NCI-H146 (cell line): ENCODE measurements at regions not wholly inside any gene's neighbourhood (a gene's known extent, or its start where the extent isn't known, plus 50 kb on each side); places are given as distances from the start of the nearest gene placed in this dataset.

ENCODE experiments used
- DNase-seq: peaks from one replicate; lab custom pipeline; 2025; lab: John Stamatoyannopoulos, UW

DNA sequence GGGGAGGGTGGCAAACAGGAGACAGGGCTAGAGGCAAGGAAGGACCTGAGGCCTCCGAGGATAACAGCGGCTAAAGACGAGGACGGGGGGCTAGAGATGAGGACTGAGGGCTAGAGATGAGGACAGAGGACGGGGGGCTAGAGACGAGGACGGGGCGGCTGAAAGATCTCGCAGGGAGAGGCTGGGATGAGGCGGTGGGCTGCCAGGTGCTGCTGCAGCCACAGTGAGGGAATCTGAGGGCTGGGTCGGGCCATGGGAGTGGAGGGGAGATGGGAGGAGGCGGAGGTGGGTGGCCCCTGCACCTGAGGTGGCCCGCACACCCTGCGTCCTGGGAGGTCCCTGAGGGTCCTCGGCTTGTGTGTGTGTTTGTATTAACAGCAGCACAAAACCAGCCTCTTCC is 350.2 kb upstream of the SALL3 start:
- no peak for DNase-seq

GRCh38 chr18:78630356-78630755 is 349.3 kb upstream of the SALL3 start:
- DNase-seq = no peak

DNA sequence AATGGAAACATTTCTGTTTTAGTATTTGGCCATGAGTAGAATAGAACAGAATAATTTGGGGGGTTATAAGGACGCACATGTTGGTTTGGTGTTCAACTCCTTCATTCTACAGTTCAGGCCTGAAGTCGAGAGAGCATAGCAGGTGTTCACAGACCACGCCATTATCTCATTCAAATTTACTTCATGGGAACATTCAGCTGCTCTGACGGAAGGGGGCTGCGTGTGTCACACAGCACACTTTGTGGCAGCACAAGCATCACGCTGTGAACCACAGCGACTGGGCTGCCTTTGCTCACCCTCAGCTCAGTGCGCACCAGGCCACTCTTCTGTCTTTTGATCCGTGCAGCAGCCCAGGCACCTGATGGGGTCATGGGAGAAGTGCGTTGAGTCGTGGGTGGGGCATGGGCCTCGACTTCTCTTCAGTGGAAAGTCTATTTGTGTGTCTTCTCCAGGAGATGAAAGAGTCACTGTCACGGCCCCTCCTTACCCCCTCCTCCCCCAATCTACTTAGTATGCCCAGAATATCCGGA is 348.6 kb upstream of the SALL3 start:
- DNase-seq = no peak

DNA sequence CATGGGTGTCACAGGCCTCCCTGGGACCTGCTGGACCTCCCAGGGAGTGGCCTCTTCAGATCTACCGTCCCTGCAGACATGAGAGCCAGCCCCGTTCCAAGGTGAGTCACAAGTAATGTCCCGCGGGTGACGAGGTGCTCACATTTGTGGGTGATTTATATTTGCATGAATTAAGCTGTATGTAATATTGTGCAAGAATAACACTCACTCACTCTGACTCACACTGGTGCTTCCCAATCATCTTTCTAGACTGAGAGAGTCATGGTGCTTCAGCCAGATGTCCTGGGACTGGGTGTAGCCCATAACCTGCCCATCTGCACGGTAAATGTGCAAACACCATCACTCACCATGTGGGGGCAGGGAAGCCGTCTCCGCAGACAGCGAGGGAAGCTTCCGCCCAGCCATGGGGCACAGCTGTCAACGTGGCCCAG is 347.5 kb upstream of the SALL3 start:
- no peak for DNase-seq

DNA sequence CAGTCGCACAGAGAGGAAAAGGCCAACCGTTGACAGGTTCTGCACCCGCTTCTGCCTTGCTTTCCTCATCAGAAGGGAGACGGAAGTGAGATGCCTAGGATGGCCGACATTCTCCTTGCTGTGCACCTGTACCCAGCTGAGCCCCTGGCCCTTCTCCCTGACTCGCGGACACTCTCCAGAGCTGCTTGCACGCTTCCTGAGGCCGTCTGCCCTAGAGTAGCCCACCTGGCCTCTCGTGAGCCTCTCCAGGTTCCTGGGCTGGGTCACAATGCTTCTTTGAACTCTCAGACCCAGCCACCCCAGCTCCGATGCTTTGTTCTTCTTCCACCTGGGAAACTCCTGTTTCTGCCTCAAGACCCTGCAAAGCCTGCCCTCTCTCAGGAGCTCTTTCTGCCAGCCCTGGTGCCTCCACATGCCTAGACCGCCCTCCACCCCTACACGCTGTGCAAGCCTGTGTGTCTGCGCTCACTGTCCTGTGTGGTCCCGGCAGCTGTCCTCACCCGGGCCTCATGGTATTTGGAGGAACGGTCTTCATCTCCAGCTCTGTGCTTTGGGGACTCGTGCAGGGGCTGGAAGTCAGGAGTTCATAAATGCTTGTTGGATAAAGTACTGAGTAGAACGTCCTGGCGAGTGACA is 345.4 kb upstream of the SALL3 start:
- DNase-seq = no peak

GRCh38 chr18:78635093-78635800 is 344.4 kb upstream of the SALL3 start:
- DNase-seq = no peak

- DNase-seq = no peak
Measured at GRCh38 chr18:78636260-78636659, 343.4 kb upstream of the SALL3 start.

DNA sequence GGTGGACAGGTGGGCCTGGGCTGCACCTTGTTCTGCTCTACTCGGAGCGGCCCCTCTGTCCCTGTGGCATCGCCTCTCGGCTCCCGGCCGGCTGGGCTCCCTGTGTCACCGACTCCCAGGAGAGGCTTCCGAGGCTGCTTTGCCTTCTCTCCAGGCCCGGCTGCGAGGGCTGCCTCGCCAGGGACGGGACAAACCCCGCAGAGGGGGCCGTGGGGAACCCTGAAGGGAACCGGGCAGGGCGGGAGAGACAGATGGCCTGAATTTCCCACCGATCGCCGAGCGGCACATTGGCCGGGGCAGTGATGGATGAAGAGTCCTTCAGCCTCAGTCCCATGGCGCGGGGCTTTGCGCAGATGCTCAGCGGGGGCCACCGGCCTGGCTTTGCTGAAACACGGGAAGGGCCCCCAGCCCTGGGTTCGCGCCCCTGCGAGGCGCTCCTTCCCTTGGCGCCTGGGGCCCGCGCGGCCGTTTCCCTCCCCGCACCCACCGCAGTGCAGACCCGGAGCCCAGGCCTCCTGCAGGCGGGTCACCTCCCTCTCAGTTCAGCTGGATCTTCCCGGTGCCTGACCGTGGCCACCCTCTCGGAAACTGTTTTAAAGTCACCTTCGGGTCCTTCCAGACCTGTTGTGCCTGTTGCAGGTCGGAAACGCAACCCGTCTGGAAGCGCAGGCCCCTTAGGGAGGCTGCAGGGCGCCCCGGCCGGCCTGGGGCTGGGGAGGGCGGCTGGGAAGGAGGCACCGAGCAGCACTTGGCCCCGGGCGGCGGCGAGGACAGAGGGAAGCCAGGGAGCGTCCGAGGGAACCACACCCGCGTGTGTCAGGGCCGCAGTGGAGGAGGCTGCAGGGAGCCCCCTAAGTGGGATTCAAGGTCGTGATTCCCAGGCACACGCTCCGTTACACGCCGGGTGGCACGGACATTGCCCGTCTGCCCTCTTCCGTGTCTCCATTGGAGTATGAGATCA is 341.9 kb upstream of the SALL3 start:
- no peak for DNase-seq

DNA sequence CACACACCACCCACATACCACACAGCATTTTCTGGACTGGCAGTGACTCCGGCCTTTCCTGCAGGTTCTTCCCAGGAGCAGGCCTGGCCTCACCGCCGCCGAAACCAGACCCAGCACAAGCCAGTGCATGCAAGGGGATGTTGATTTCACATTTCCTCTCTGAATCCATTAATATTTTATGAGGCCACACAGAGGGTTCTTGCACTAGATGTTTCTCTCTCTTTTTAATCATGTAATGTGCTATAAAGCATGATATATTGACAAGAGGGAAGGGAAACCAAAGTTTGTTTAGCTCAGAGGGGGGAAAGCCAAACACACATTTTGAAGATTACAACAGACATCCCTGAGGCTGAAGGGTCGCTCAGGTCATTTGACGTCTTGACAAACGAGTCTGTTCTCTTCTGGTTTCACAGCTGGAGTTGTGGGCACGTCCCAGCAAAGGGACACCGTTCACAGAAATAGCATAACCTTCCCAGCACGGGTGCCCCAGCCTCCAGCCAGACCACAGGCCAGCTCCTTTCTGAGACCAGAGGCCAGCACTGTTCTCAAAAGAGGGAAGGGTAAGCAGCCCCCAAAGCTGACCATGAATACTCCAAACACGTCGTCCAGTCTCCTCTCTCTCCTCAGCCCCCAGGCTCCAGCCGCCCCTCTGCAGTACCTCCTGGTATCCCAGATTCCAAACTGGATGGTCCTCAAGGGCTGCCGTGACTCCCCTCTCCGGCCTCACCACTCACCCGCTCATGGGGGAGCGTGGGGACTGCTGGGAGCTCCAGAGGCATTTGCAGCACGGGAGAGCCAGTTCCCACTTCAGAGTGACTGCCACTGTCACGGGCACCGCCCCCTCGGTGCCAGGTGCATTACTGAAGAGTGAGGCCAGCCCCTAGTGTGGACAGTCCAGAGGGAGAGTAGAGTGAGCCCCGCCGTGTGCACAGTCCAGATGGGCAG is 340.3 kb upstream of the SALL3 start:
- no peak for DNase-seq

GRCh38 chr18:78640246-78640995 is 339.2 kb upstream of the SALL3 start:
- DNase-seq = no peak

- no peak for DNase-seq
Measured at GRCh38 chr18:78641689-78642231, 337.9 kb upstream of the SALL3 start.

GRCh38 chr18:78642296-78642951 is 337.2 kb upstream of the SALL3 start:
- DNase-seq = peak; percentile 52

- no peak for DNase-seq
Measured at GRCh38 chr18:78643004-78643403, 336.6 kb upstream of the SALL3 start.

DNA sequence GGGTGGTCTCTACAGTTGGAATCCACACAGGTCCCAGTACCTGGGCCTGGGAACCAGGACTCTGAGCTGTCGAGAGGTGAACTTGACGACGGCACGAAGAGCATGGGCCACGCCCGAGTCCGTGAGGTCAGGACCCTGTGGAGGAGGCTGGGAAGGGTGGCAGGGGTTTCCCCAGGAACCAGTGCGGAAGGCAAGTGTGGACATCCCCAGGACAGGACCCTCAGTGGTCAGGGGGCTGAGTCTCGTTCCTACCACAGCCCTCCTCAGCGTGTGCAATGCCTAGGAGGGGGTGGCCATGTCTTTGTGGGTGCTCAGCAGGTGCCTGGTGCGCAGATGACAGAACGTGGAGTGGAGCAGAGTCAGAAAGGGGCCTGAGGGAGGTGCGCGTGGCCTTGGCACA is 335.6 kb upstream of the SALL3 start:
- no peak for DNase-seq

DNA sequence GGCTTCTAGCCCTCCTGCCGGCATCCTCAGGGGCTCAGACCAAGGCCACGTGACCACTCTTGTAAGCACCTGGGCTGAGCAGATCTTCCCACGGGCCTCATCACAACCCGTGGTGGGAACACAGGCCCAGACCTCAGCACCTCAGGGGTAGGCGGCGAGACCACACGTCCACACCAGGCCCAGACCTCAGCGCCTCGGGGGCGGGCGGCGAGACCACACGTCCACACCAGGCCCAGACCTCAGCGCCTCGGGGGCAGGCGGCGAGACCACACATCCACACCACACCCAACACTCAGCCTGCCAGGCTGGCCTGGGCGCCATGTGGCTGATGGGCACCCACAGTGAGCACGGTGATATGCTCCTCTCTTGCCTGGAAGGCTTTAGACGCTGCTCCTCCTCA is 334.4 kb upstream of the SALL3 start:
- DNase-seq = no peak

DNA sequence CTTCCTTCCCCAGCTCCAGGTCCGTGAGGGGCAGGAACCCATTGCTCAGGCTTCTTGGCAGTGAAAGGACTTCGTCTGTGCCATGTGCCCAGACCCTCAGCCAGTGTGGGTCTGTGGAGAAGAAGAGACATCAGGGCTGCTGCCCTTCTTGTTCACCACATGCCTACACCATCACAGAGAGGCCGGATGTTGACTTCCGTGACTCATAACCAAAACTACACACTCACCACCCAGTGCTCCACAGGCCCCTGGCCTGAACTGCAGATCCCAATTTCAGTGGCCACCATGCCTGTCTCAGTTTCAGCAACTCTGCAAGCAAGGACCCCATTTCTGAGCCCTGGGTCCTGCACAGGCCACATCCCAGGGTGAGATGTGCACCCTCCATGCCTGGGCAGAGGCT is 332.6 kb upstream of the SALL3 start:
- DNase-seq = no peak

DNA sequence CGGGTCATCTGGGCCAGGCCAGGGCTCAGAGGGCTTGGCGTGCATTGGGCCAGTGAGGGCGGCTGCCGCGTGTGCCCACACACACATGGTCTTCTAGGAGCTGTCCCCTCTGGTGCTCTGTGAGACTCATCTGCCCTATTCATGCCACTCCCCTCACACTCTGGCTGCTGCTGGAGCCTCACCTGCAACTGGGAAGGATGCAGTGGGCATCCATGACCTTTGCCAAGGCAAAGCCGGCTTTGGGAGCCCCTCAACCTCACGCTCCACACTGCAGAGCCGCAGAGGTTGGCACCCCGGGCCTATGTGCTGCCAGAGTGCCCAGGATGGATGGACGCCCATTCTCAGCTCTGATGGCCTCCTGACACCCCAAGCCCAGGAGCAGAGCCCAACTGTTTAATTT is 330.2 kb upstream of the SALL3 start:
- DNase-seq = no peak

DNA sequence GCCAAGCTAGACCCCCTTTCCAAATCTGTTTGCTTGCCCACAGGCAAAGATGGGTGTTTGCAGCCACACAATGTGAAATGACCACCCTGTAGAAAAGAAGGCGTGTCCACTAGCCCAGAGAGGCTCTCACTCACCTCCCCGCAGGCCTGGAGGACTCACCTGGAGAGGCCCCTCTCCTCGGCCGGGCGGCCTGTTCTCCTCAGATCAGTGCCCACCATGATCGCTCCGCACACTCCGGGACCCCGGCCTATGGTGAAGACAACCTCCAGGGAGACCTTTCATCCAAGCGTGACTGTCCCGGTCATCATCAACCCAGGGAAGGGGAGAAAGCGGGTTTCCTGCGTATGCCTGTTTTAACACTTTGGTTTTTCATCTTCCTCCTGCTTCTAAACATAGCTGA is 328.7 kb upstream of the SALL3 start:
- no peak for DNase-seq

DNA sequence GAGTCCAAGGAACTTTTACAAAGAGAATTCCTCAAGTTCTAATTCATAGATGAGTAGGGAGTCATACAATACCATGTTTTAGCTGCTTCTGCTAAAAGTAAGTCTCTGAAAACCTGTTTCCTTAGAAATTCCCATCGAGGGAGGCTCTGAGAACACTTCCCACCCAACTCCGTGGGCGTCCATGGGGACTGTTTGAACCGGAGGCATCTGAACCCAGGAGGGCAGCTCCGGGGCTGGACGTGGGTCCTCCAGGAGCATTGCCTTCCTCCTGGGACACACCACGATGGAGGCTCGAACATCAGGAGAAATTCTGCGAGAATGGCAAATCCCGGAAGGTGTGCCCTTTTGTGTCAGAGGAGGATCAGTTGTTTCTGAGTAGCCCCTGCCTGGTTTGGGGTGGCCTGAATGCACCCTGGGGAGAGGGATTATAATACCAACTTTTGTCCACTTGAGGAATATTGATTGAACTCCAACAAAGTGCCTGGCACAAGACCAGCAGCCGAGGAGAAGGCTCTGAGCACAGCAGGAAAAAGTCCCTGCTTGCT is 327.5 kb upstream of the SALL3 start:
- no peak for DNase-seq

DNA sequence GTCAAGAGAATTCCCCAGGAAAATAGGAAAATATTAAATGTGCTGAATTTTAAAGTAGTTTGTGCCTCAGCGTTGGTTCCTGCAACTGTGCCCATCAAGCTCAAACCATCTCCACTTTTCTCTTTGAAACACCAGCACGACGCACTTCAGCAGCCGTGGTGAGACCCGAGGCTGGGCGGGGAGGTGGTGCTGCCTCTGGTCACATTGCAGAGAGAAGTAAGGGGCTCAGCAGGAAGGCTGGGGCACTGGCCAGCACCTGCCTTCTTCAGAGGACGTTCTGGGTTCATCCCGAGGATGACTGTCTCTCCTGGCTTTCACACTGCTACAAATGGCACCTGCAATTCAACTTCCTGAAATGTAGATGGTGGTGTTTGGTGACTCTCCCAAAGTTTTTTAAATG is 323.7 kb upstream of the SALL3 start:
- no peak for DNase-seq
